ENCODE measurements at regions not wholly inside any gene's neighbourhood (a gene's known extent, or its start where the extent isn't known, plus 50 kb on each side); places are given as distances from the start of the nearest gene placed in this dataset.

GRCh38 chr11:69972351-69972802, 105.7 kb upstream of the ANO1 start:
- TF ChIP-seq, protein P1, sequence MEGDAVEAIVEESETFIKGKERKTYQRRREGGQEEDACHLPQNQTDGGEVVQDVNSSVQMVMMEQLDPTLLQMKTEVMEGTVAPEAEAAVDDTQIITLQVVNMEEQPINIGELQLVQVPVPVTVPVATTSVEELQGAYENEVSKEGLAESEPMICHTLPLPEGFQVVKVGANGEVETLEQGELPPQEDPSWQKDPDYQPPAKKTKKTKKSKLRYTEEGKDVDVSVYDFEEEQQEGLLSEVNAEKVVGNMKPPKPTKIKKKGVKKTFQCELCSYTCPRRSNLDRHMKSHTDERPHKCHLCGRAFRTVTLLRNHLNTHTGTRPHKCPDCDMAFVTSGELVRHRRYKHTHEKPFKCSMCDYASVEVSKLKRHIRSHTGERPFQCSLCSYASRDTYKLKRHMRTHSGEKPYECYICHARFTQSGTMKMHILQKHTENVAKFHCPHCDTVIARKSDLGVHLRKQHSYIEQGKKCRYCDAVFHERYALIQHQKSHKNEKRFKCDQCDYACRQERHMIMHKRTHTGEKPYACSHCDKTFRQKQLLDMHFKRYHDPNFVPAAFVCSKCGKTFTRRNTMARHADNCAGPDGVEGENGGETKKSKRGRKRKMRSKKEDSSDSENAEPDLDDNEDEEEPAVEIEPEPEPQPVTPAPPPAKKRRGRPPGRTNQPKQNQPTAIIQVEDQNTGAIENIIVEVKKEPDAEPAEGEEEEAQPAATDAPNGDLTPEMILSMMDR (IDR thresholded peaks at IDR 0.05): no peak
- TF ChIP-seq POLR2A (IDR thresholded peaks at IDR 0.05): no peak
